BJ (cell line): ENCODE measurements at regions not wholly inside any gene's neighbourhood (a gene's known extent, or its start where the extent isn't known, plus 50 kb on each side); places are given as distances from the start of the nearest gene placed in this dataset.

Experiments
- CTCF ChIA-PET: fragments of 350-600 bp; formaldehyde crosslinking; extraction: SDS; loops from one replicate; lab custom pipeline; 2021; ENCODE audit warnings: antibody characterized with exemption, inconsistent platforms; lab: Yijun Ruan, JAX
- POLR2A ChIA-PET: fragments of 300-600 bp; sonication (Branson Sonifier 250); formaldehyde crosslinking; extraction: SDS; loops from one replicate; lab custom pipeline; 2021; ENCODE audit warnings: antibody characterized with exemption; lab: Charles Lee
- DNase-seq: peaks from one replicate; pipeline ENCODE4 v3.0.0-alpha.2; 2011; ENCODE audit warnings: low read depth
- H3K27me3 ChIP-seq: 2 replicates; pipeline ENCODE4 v1.6.0; 2011; ENCODE audit warnings: low read length; ENCODE audit not compliant: control insufficient read depth, insufficient read depth
- H3K36me3 ChIP-seq: 2 replicates; pipeline ENCODE4 v1.5.1; 2011; ENCODE audit warnings: low read length; ENCODE audit not compliant: control insufficient read depth, insufficient read depth
- H3K4me3 ChIP-seq: 2 replicates; pipeline ENCODE4 v1.5.1; 2011; ENCODE audit warnings: low read depth, mild to moderate bottlenecking, control low read depth, low read length
- CTCF ChIP-seq: IDR thresholded peaks from 2 replicates; pipeline ENCODE4 v1.5.1; 2011; ENCODE audit warnings: low read depth, mild to moderate bottlenecking, control low read depth, inconsistent platforms, low read length, moderate library complexity; ENCODE audit not compliant: insufficient read depth

GRCh38 chr12:75701859-75702258, 190.4 kb upstream of the KRR1 start:
- no peaks in the 10 kb centered on the region for H3K36me3 ChIP-seq
- ChIA-PET CTCF (no interaction called here), POLR2A (no interaction called here)
- H3K27me3 ChIP-seq, result no peaks in the 10 kb centered on the region
- no peak for TF ChIP-seq CTCF
- DNase-seq, result no peak
- no peak overlapping the region for H3K4me3 ChIP-seq

- Histone ChIP-seq H3K27me3 (no peaks in the 10 kb centered on the region), H3K36me3 (no peaks in the 10 kb centered on the region), H3K4me3 (no peak overlapping the region)
- ChIA-PET POLR2A (no interaction called here), CTCF (interaction anchor here (1.6 kb wide), 1 partner anchor 104 kb away, joined by 3 read pairs; no protein-coding TSS in a partner anchor)
- DNase-seq, result no peak
- TF ChIP-seq CTCF, result no peak
Measured at GRCh38 chr12:75699728-75700496, 188.5 kb upstream of the KRR1 start.

- DNase-seq, result no peak
- H3K36me3 ChIP-seq, result no peaks in the 10 kb centered on the region
- no peaks in the 10 kb centered on the region for H3K27me3 ChIP-seq
- ChIA-PET CTCF (interaction anchor here (1.4 to 1.6 kb wide), 2 partner anchors 11 to 104 kb away, joined by 3 to 5 read pairs; no protein-coding TSS in a partner anchor), POLR2A (no interaction called here)
- no peak for TF ChIP-seq CTCF
- no peak overlapping the region for H3K4me3 ChIP-seq
Measured at GRCh38 chr12:75699251-75699650, 187.8 kb upstream of the KRR1 start.

GRCh38 chr12:75698052-75698451, 186.6 kb upstream of the KRR1 start:
- POLR2A ChIA-PET, result no interaction called here
- Histone ChIP-seq H3K4me3 (no peak overlapping the region), H3K36me3 (no peaks in the 10 kb centered on the region), H3K27me3 (no peaks in the 10 kb centered on the region)
- DNase-seq, result no peak
- CTCF ChIA-PET, result interaction anchor here (0.6 to 1.6 kb wide), 3 partner anchors 13 to 344 kb away, joined by 3 to 5 read pairs (median 3); no protein-coding TSS in a partner anchor
- TF ChIP-seq CTCF, result no peak

GRCh38 chr12:75695926-75696325, 184.5 kb upstream of the KRR1 start:
- POLR2A ChIA-PET, result no interaction called here
- no peak for DNase-seq
- no peaks in the 10 kb centered on the region for H3K27me3 ChIP-seq
- no peaks in the 10 kb centered on the region for H3K36me3 ChIP-seq
- CTCF ChIA-PET, result no interaction called here
- no peak for TF ChIP-seq CTCF
- H3K4me3 ChIP-seq, result no peak overlapping the region
